CD4-positive, alpha-beta memory T cell (primary cell): ENCODE measurements at regions not wholly inside any gene's neighbourhood (a gene's known extent, or its start where the extent isn't known, plus 50 kb on each side); places are given as distances from the start of the nearest gene placed in this dataset.

Experiments
- CTCF ChIA-PET: fragments of 350-600 bp; sonication (Branson Sonifier 250); formaldehyde crosslinking; loops from one replicate; lab custom pipeline; 2021; ENCODE audit warnings: inconsistent platforms; ENCODE audit not compliant: partially characterized antibody; lab: Charles Lee
- POLR2A ChIA-PET: fragments of 350-600 bp; sonication (Branson Sonifier 250); formaldehyde crosslinking; loops from one replicate; lab custom pipeline; 2021; ENCODE audit not compliant: partially characterized antibody; lab: Charles Lee
- DNase-seq, 5 donors: peaks; one replicate each; pipeline versions ENCODE4 v3.0.0 to v3.0.0-alpha.2; 2020 to 2022; ENCODE audit warnings: mixed read lengths in 1 of 5
- H3K27ac ChIP-seq: one replicate; pipeline ENCODE4 v1.7.0; 2013; ENCODE audit warnings: low read depth, low read length
- H3K27me3 ChIP-seq: 2 replicates; pipeline ENCODE4 v1.7.0; 2013; ENCODE audit warnings: mild to moderate bottlenecking, low read length, moderate library complexity; ENCODE audit not compliant: insufficient read depth
- H3K36me3 ChIP-seq: 2 replicates; pipeline ENCODE4 v1.7.0; 2013; ENCODE audit warnings: mild to moderate bottlenecking, low read length, moderate library complexity; ENCODE audit not compliant: insufficient read depth
- H3K4me1 ChIP-seq: 2 replicates; pipeline ENCODE4 v1.7.0; 2013; ENCODE audit warnings: mild to moderate bottlenecking, low read length, moderate library complexity; ENCODE audit not compliant: insufficient read depth
- H3K4me3 ChIP-seq, 2 donors: one replicate each; pipeline ENCODE4 v1.7.0; 2013; ENCODE audit warnings: low read length in 2 of 2, mild to moderate bottlenecking in 1 of 2
- H3K9me3 ChIP-seq, 2 donors: one replicate each; pipeline ENCODE4 v1.7.0; 2013; ENCODE audit warnings: low read length in 2 of 2, control low read depth in 1 of 2; ENCODE audit not compliant: control insufficient read depth in 1 of 2
- H3K27ac Mint-ChIP-seq, 7 donors: one replicate each; pipeline ENCODE4 v1.8.0; 2020 to 2021; ENCODE audit warnings: mixed read lengths in 7 of 7, mild to moderate bottlenecking in 6 of 7, inconsistent platforms in 3 of 7, moderate library complexity in 3 of 7
- H3K27me3 Mint-ChIP-seq, 2 donors: one replicate each; pipeline ENCODE4 v1.8.0; 2020 to 2021; ENCODE audit warnings: mixed read lengths in 2 of 2
- H3K36me3 Mint-ChIP-seq, 2 donors: one replicate each; pipeline ENCODE4 v1.8.0; 2020 to 2021; ENCODE audit warnings: mixed read lengths in 2 of 2, inconsistent platforms in 1 of 2, mild to moderate bottlenecking in 1 of 2
- H3K4me1 Mint-ChIP-seq, 4 donors: one replicate each; pipeline ENCODE4 v1.8.0; 2020 to 2021; ENCODE audit warnings: mixed read lengths in 4 of 4, mild to moderate bottlenecking in 1 of 4
- H3K4me3 Mint-ChIP-seq, 8 donors: one replicate each; pipeline ENCODE4 v1.8.0; 2020 to 2021; ENCODE audit warnings: mixed read lengths in 8 of 8, mild to moderate bottlenecking in 7 of 8, moderate library complexity in 6 of 8, inconsistent platforms in 3 of 8
- H3K9me3 Mint-ChIP-seq, 8 donors: one replicate each; pipeline ENCODE4 v1.8.0; 2020 to 2021; ENCODE audit warnings: mixed read lengths in 8 of 8, mild to moderate bottlenecking in 5 of 8, inconsistent platforms in 3 of 8, moderate library complexity in 1 of 8
- intact Hi-C: fragments of 100-400 bp; cut with micrococcal nuclease; formaldehyde crosslinking; loops from one replicate; pipeline ENCODE4 v1.15.1; 2023

DNA sequence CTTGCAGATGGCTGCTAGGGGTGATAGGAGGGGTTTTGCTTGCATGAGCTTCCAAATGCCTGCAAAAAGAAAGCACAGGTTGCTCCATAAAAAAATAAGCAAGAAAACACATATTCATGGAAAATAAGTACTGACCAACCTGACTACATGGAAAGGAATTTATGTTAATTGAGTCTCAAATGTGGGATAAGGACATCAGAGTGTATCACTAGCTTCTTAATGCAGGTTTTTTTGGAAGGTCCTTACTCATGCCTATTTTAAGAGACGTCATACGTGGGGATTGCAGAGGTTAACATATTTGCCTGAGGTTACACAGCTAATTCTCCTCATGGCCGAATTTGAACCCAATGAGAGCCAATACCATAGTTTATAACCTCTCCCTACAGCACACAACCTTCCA, 116.2 kb downstream of the ASCL1 start:
- Histone ChIP-seq H3K36me3 (no peaks in the 10 kb centered on the region), H3K4me1 (no peaks in the 10 kb centered on the region), H3K4me3 (no peak overlapping the region), H3K9me3 (no peaks in the 10 kb centered on the region), H3K27me3 (no peaks in the 10 kb centered on the region), H3K27ac (no peak overlapping the region)
- CTCF ChIA-PET: no interaction called here
- intact Hi-C loops: no loop called here
- Mint-ChIP-seq H3K4me3 (no peak overlapping the region), H3K9me3 (peaks cover 0 to 18% (median 4%) of the 10 kb centered on the region in 8 donors), H3K27ac (no peak overlapping the region), H3K27me3 (no peaks in the 10 kb centered on the region), H3K4me1 (no peaks in the 10 kb centered on the region), H3K36me3 (no peaks in the 10 kb centered on the region)
- no peak for DNase-seq
- POLR2A ChIA-PET: no interaction called here

DNA sequence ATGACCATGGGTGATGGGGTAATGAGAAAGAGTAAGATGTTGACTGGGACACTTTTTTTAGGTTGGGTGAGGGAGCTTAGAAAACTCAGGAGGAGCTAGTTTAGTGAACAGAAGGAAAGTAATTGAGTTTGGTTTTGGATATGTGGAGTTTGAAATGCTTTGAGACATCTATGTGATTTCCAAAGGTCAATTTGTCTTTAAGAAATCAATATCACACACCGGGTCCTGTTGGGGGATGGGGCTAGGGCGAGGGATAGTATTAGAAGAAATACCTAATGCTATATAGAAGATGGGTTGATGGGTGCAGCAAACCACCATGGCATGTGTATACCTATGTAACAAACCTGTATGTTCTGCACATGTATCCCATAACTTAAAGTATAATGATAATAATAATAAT, 118.4 kb downstream of the ASCL1 start:
- intact Hi-C loops: no loop called here
- H3K4me3 Mint-ChIP-seq: no peak overlapping the region
- H3K36me3 ChIP-seq: no peaks in the 10 kb centered on the region
- ChIA-PET POLR2A (no interaction called here), CTCF (no interaction called here)
- H3K27ac Mint-ChIP-seq: no peak overlapping the region
- no peaks in the 10 kb centered on the region for H3K4me1 Mint-ChIP-seq
- H3K27me3 Mint-ChIP-seq: no peaks in the 10 kb centered on the region
- no peaks in the 10 kb centered on the region for H3K9me3 ChIP-seq
- H3K36me3 Mint-ChIP-seq: no peaks in the 10 kb centered on the region
- no peak overlapping the region for H3K27ac ChIP-seq
- no peak for DNase-seq
- peaks cover 0 to 9% (median 2%) of the 10 kb centered on the region in 8 donors for H3K9me3 Mint-ChIP-seq
- H3K4me3 ChIP-seq: no peak overlapping the region
- no peaks in the 10 kb centered on the region for H3K27me3 ChIP-seq
- H3K4me1 ChIP-seq: no peaks in the 10 kb centered on the region

GRCh38 chr12:103077108-103077773, 119.8 kb downstream of the ASCL1 start:
- no peaks in the 10 kb centered on the region for H3K36me3 Mint-ChIP-seq
- H3K27me3 Mint-ChIP-seq: no peaks in the 10 kb centered on the region
- no peak overlapping the region for H3K27ac Mint-ChIP-seq
- Histone ChIP-seq H3K27me3 (no peaks in the 10 kb centered on the region), H3K4me1 (no peaks in the 10 kb centered on the region), H3K4me3 (no peak overlapping the region), H3K27ac (no peak overlapping the region), H3K9me3 (no peaks in the 10 kb centered on the region), H3K36me3 (no peaks in the 10 kb centered on the region)
- intact Hi-C loops: no loop called here
- H3K4me3 Mint-ChIP-seq: no peak overlapping the region
- ChIA-PET CTCF (no interaction called here), POLR2A (no interaction called here)
- H3K4me1 Mint-ChIP-seq: no peaks in the 10 kb centered on the region
- no peak for DNase-seq
- H3K9me3 Mint-ChIP-seq: peaks cover 0 to 13% (median 4%) of the 10 kb centered on the region in 8 donors

- H3K9me3 Mint-ChIP-seq: peaks cover 0 to 6% (median 2%) of the 10 kb centered on the region in 8 donors
- Histone ChIP-seq H3K27me3 (no peaks in the 10 kb centered on the region), H3K4me3 (no peak overlapping the region), H3K36me3 (no peaks in the 10 kb centered on the region), H3K27ac (no peak overlapping the region), H3K4me1 (no peaks in the 10 kb centered on the region), H3K9me3 (no peaks in the 10 kb centered on the region)
- H3K36me3 Mint-ChIP-seq: no peaks in the 10 kb centered on the region
- H3K27ac Mint-ChIP-seq: no peak overlapping the region
- ChIA-PET POLR2A (no interaction called here), CTCF (no interaction called here)
- intact Hi-C loops: no loop called here
- H3K4me3 Mint-ChIP-seq: no peak overlapping the region
- H3K27me3 Mint-ChIP-seq: no peaks in the 10 kb centered on the region
- H3K4me1 Mint-ChIP-seq: no peaks in the 10 kb centered on the region
- DNase-seq: no peak
Measured at GRCh38 chr12:103085541-103085940, 128.1 kb downstream of the ASCL1 start.

- Mint-ChIP-seq H3K4me1 (no peaks in the 10 kb centered on the region), H3K36me3 (no peaks in the 10 kb centered on the region), H3K9me3 (peaks cover 0 to 6% (median under 1%) of the 10 kb centered on the region in 8 donors), H3K27me3 (no peaks in the 10 kb centered on the region), H3K4me3 (no peak overlapping the region), H3K27ac (no peak overlapping the region)
- intact Hi-C loops: no loop called here
- Histone ChIP-seq H3K27me3 (no peaks in the 10 kb centered on the region), H3K4me3 (no peak overlapping the region), H3K9me3 (no peaks in the 10 kb centered on the region), H3K27ac (no peak overlapping the region), H3K4me1 (no peaks in the 10 kb centered on the region), H3K36me3 (no peaks in the 10 kb centered on the region)
- POLR2A ChIA-PET: no interaction called here
- CTCF ChIA-PET: no interaction called here
- DNase-seq: no peak
Measured at GRCh38 chr12:103086471-103086870, 129.0 kb downstream of the ASCL1 start.

- Histone ChIP-seq H3K4me3 (no peak overlapping the region), H3K9me3 (no peaks in the 10 kb centered on the region), H3K36me3 (no peaks in the 10 kb centered on the region), H3K27ac (no peak overlapping the region), H3K4me1 (no peaks in the 10 kb centered on the region), H3K27me3 (no peaks in the 10 kb centered on the region)
- Mint-ChIP-seq H3K36me3 (no peaks in the 10 kb centered on the region), H3K27me3 (no peaks in the 10 kb centered on the region), H3K27ac (no peak overlapping the region), H3K4me1 (no peaks in the 10 kb centered on the region), H3K4me3 (no peak overlapping the region), H3K9me3 (peaks cover 0 to 3% (median 0%) of the 10 kb centered on the region in 8 donors)
- POLR2A ChIA-PET: no interaction called here
- intact Hi-C loops: no loop called here
- CTCF ChIA-PET: no interaction called here
- DNase-seq: no peak
Measured at GRCh38 chr12:103093499-103094106, 136.1 kb downstream of the ASCL1 start.

GRCh38 chr12:103097496-103097895, 140.0 kb downstream of the ASCL1 start:
- no peaks in the 10 kb centered on the region for H3K4me1 Mint-ChIP-seq
- H3K36me3 ChIP-seq: no peaks in the 10 kb centered on the region
- H3K27ac ChIP-seq: no peak overlapping the region
- intact Hi-C loops: no loop called here
- POLR2A ChIA-PET: no interaction called here
- H3K4me1 ChIP-seq: no peaks in the 10 kb centered on the region
- H3K27me3 Mint-ChIP-seq: no peaks in the 10 kb centered on the region
- no peaks in the 10 kb centered on the region for H3K36me3 Mint-ChIP-seq
- no peaks in the 10 kb centered on the region for H3K27me3 ChIP-seq
- no peaks in the 10 kb centered on the region for H3K9me3 ChIP-seq
- CTCF ChIA-PET: no interaction called here
- no peak for DNase-seq
- no peak overlapping the region for H3K4me3 Mint-ChIP-seq
- H3K9me3 Mint-ChIP-seq: peaks cover 0 to 3% (median 0%) of the 10 kb centered on the region in 8 donors
- H3K27ac Mint-ChIP-seq: no peak overlapping the region
- no peak overlapping the region for H3K4me3 ChIP-seq
